ENCODE measurements at regions not wholly inside any gene's neighbourhood (a gene's known extent, or its start where the extent isn't known, plus 50 kb on each side); places are given as distances from the start of the nearest gene placed in this dataset.

- no peak for TF ChIP-seq POLR2AphosphoS5 (IDR thresholded peaks at IDR 0.05; ENCODE audit: low read depth, low read length)
- TF ChIP-seq POLR2A (IDR thresholded peaks at IDR 0.05; ENCODE audit: low read depth, low read length): no peak
- no peak for TF ChIP-seq TAF1 (IDR thresholded peaks at IDR 0.05; ENCODE audit: low read depth, low read length)
- no peak for TF ChIP-seq PAX5 (IDR thresholded peaks at IDR 0.05; ENCODE audit: insufficient read depth, low read length, severe bottlenecking)
Measured at GRCh38 chr2:41483982-41484857, 563.6 kb upstream of the PKDCC start.
